Amygdala (tissue), 56 donors: ENCODE measurements at regions not wholly inside any gene's neighbourhood (a gene's known extent, or its start where the extent isn't known, plus 50 kb on each side); places are given as distances from the start of the nearest gene placed in this dataset.
A peak's percentile ranks its signal among the peaks of the same experiment; 100 is the strongest.
"Not testable (repeated sequence)": the region's sequence is repeated elsewhere in the genome, so short reads cannot be mapped to it uniquely, and the experiment has no call there.

Experiments
- DNase-seq, 56 donors: peaks; one replicate each; lab custom pipeline; 2025; lab: John Stamatoyannopoulos, UW

GRCh38 chr5:18745042-18745987, 1111.1 kb downstream of the TAF11L14 start:
- no peak for DNase-seq

- DNase-seq = no peak
Observed at GRCh38 chr5:18745988-18746615, 1111.8 kb downstream of the TAF11L14 start.

GRCh38 chr5:18749763-18750162, 1115.5 kb downstream of the TAF11L14 start:
- DNase-seq = no peak

GRCh38 chr5:18752317-18752716, 1118.1 kb downstream of the TAF11L14 start:
- no peak for DNase-seq

- DNase-seq = no peak
Observed at GRCh38 chr5:18754201-18754600, 1119.9 kb downstream of the TAF11L14 start.

- no peak for DNase-seq
Observed at GRCh38 chr5:18761801-18762200, 1127.5 kb downstream of the TAF11L14 start.

GRCh38 chr5:18764161-18764560, 1129.9 kb downstream of the TAF11L14 start:
- DNase-seq = no peak

- no peak for DNase-seq
Observed at GRCh38 chr5:18765304-18765703, 1131.0 kb downstream of the TAF11L14 start.

GRCh38 chr5:18771097-18771610, 1136.9 kb downstream of the TAF11L14 start:
- DNase-seq = no peak

GRCh38 chr5:18772475-18772874, 1138.2 kb downstream of the TAF11L14 start:
- DNase-seq = no peak

- DNase-seq = peak in 3 of 56 donors; percentile 2 to 10 (median 5)
Observed at GRCh38 chr5:18778225-18778624, 1144.0 kb downstream of the TAF11L14 start.

GRCh38 chr5:18789218-18789998, 1155.1 kb downstream of the TAF11L14 start:
- no peak for DNase-seq

GRCh38 chr5:18792145-18792544, 1157.9 kb downstream of the TAF11L14 start:
- no peak for DNase-seq

GRCh38 chr5:18797222-18797621, 1163.0 kb downstream of the TAF11L14 start:
- DNase-seq = no peak

- DNase-seq = no peak
Observed at GRCh38 chr5:18798058-18798457, 1163.8 kb downstream of the TAF11L14 start.

- DNase-seq = no peak
Observed at GRCh38 chr5:18799482-18800128, 1165.3 kb downstream of the TAF11L14 start.

- no peak for DNase-seq
Observed at GRCh38 chr5:18800293-18801025, 1166.2 kb downstream of the TAF11L14 start.

GRCh38 chr5:18801413-18801812, 1167.2 kb downstream of the TAF11L14 start:
- DNase-seq = not testable (repeated sequence)

- no peak for DNase-seq
Observed at GRCh38 chr5:18802336-18802735, 1168.1 kb downstream of the TAF11L14 start.

- no peak for DNase-seq
Observed at GRCh38 chr5:18805376-18805775, 1171.1 kb downstream of the TAF11L14 start.
